ENCODE measurements at regions not wholly inside any gene's neighbourhood (a gene's known extent, or its start where the extent isn't known, plus 50 kb on each side); places are given as distances from the start of the nearest gene placed in this dataset.

- TF ChIP-seq POLR2A (IDR thresholded peaks at IDR 0.05) (no peak), CTCF (IDR thresholded peaks at IDR 0.05) (no peak)
These were observed 143.4 kb upstream of the APC start for GRCh38 chr5:112594095-112594850.
